ENCODE measurements at regions not wholly inside any gene's neighbourhood (a gene's known extent, or its start where the extent isn't known, plus 50 kb on each side); places are given as distances from the start of the nearest gene placed in this dataset.

GRCh38 chr4:127145006-127145540 is 487.7 kb upstream of the INTU start:
- DNase-seq = no peak

DNA sequence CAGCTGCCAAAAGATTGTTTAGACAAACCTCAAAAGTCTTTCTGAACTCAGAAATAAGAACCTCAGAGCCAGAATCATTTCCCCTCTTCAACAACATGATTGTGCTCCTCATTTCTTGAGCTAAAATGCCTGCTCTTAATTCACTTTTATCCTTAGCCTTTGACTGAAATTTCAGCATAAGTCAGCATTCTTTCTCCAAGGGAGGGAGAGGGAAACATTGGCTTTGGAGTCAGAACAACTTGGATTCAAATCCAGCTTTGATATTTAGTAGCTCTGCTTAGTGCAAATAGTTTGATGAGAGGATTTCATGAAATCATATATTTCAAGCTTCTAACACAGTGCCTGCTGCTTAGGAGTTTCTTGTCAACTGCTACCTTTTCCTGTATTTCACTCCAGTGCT is 484.6 kb upstream of the INTU start:
- no peak for DNase-seq

DNA sequence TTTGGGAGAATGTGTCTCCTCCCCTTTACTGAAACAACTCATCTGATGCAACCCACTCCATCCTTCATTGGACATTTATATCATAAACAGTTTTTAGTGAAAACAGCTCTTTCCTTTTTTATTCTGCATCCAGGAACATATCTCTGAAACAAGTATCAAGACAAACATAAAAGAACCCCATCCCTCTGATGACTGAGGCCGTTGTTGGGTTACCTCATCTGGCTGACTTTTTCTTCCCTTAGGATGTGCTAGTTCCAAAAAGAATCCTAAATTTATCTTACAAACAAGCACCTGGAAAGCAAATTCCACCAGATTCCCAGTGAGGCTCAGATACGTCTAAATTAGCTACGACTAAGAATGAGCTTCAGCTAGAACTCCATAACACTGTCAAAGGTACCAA is 483.7 kb upstream of the INTU start:
- DNase-seq = no peak

DNA sequence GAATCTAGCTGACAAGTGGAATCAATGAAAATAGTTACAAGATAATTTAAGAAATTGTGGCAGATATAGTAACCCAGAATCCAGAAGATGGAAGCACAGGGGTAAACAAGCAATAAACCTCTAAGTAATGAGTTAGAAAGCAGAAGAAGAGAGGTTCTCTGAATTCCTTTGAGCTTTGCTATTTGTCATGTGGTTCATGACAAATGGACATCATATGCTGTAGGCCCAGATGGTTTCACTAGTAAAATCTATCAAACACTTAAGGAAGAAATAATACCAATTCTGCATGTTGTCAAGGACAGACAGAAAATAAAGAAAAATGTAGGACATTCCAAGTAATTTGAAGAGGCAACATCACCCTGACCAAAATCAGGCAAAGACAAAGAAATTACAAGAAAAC is 480.8 kb upstream of the INTU start:
- DNase-seq = no peak

DNA sequence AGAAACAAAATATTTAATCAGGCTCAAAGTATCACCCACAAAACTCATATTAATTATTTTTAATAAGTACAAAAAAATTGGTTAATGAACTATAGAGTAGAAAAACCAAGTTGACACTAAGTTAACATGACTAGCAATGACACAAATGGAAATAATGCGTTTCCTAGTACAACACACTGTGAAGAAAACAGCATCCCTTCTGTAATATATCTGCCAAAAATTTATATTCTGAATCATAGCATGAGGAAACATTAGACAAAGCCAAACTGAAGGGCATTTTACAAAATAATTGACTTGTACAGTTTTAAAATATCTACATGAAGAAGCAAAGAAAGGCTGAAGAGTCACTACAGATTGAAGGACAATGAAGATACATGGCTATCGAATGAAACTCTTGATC is 477.6 kb upstream of the INTU start:
- no peak for DNase-seq

- DNase-seq = no peak
Measured at GRCh38 chr4:127155555-127155954, 477.2 kb upstream of the INTU start.

GRCh38 chr4:127162741-127163140 is 470.0 kb upstream of the INTU start:
- no peak for DNase-seq

GRCh38 chr4:127165971-127166370 is 466.8 kb upstream of the INTU start:
- DNase-seq = no peak

DNA sequence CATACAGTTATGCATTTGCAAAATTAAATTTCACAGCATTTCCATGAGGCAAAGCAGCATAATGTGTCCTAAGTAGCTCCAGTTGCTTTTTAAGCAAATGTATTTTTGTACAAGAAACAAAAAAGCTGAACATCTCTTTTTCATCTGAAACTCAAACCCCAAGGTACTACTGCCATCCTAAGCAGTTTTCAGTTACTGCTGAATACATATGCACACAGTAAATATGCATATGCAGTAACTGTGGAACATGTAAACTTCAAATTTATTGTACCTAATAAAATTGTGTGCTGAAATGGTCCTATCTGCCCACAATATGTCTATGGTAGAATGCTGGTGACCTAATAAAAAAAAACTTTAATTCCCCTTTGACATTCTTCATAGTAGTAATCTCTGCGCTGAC is 458.6 kb upstream of the INTU start:
- no peak for DNase-seq

GRCh38 chr4:127174616-127175015 is 458.1 kb upstream of the INTU start:
- no peak for DNase-seq

DNA sequence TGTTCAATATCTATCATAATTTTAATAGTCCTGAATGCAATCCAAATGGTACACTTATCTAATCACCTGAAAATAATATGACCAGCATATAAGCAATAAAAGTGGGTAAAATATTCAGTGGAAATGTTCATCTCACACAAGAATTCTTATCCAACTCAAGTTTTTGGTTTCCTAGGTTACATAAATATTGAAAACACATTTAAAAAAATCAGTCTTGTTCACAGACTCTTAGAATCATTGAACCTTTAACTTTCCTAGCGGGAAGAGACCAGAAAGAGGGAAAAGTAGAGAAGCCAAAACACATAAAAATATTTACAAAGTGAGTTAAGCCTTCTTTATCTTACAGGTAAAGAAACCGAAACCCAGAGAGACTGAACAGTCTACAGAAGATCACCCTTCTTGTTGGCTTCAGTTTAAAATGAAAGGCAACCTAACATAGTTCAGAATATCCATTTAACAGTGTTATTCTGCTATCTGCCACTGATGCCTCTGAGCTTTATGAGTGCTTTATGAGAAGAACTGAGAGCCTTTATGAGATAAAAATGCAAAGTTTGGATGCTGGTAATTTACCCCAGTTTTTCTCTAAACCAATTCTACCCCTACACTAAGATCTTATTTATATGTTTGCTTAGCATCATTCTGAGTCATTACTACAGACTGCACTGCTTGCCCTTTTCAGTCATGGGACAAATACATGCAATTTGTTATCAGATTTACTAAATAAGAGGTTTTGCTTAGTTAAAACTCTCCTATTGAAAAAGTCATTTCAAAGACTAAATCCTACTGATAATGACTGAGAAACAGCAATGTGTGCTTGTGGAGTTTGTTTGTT is 453.3 kb upstream of the INTU start:
- no peak for DNase-seq

DNA sequence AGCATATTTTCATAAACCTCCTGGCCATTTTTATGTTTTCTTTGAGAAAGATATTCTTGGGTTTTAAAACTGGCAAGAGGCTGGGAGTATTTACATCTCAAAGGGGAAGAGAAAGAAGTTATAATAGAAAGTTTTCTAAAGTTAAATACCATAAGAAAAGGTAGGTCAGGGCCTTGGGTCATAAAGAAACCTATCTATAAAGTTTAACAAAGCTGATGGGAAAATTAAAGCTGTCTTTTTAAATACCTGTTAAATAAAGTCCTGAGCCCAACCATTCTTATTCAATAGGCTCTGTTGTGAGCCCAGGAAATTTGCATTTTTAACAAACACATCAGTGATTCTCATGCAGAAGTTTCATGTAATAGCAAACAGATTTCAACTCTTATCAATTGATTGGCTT is 451.8 kb upstream of the INTU start:
- no peak for DNase-seq

DNA sequence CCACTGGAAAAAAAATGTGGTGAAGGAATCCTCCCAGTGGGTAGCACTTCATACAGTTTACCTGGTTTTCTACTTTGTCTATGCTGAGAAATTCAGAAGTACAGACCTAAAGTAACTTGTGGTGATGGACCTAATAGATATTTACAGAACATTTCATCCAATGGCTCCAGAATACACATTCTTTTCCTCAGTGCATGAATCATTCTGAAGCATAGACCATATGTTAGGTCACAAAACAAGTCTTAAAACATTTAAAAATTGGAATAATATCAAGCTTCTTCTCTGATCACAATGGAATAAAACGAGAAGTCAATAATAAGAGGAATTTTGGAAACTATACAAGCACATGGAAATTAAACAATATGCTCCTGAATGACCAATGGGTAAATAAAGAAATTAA is 450.1 kb upstream of the INTU start:
- no peak for DNase-seq

- no peak for DNase-seq
Measured at GRCh38 chr4:127188847-127189246, 443.9 kb upstream of the INTU start.

- no peak for DNase-seq
Measured at GRCh38 chr4:127194281-127194680, 438.5 kb upstream of the INTU start.

GRCh38 chr4:127196655-127197352 is 436.0 kb upstream of the INTU start:
- no peak for DNase-seq

DNA sequence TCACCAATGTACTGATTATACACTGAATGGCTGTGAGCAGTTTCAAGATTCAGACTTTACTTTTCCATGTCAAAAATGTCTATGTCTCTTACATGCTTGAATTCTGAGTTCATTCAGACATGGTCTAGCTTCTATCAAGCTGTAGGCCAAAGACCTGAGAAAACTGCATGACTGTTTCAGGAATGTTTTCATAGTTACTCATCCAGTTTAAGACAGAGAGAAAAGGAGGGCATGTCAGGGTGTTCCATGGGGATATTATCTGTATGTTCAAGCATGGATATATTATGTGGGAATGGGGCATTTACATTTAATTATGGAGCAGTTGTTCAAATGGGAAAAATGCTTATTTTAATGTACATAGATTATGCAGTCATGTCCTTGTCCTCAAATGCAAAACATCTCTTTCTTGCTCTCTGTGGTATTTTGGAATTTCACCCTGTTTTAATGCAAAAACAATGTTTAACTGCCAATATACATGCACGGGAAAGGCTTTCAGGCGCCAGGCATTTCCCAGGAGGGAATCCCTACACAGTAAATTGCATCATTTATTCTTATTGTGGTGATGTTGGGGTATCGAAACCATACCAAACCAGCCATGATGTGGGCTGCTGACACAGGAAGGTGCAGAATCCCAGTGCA is 429.1 kb upstream of the INTU start:
- DNase-seq = no peak

DNA sequence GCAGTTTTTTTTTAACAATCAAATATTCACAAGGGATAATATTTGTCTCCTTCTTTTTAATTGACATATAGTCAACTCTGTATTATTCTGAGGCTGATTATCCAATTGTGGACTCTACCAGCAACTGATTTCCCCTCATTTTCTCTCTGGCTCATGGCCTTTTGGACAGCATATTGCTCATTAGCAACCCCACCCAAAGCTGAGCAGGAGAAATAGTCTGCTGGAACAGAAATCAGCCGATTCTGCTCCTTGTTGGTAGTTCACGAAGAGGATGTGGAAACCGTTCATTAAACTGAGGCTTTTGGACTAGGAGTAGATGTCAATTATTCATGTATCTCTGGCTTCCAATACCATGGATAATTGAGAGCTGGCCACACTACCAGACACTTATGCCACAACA is 428.4 kb upstream of the INTU start:
- no peak for DNase-seq

DNA sequence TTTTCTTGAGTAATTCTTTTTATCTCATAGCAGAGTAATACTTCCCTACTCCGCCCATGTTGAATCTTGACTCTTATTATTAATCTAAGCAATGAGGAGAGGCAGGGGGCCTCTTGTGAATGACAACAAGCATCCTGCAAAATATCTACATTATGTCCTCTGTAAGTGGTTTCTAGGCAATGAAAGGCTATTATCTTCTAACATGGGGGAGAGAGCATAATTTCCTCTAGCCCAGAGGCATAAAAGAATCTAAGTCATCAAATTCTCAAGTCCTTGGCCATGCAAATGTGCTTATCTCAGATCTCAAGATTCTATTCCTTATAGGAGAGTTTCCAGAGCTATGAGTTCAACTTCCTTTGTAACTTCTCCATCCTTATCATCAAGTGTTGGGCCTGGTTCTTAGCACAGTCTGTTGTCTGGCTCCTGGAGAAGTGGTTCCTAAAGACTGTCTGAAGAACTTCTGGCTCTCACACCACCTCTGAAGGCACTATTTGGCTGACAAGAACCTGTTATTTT is 423.1 kb upstream of the INTU start:
- no peak for DNase-seq

- no peak for DNase-seq
Measured at GRCh38 chr4:127210893-127211649, 421.7 kb upstream of the INTU start.

GRCh38 chr4:127211650-127212560 is 420.9 kb upstream of the INTU start:
- DNase-seq = no peak

DNA sequence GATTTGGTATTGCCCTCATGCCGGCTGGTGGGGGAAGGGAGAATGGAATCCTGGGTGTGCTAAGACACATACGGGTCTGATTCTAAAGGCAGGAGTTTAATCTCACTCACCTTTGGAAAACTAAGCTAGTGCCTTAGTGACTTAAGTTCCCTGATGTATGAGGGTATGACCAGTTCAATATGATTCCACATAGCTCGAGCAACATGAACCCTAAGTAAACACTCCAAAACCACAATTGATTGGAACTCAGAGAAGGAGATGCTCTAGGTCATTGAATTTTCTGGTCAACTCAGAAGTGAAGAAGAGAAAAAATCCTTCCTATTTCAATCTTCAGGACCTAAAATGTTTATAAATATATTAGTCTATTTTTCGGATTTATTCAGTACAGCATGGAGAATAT is 420.1 kb upstream of the INTU start:
- DNase-seq = no peak

Data from stimulated activated CD4-positive, alpha-beta T cell treated with anti-CD3 and anti-CD28 coated beads, Interleukin-2, amount 100 ng/mL, for 48 hours (primary cell).